H9 (cell line): ENCODE measurements at regions not wholly inside any gene's neighbourhood (a gene's known extent, or its start where the extent isn't known, plus 50 kb on each side); places are given as distances from the start of the nearest gene placed in this dataset.

Experiments
- DNase-seq: peaks from one replicate; pipeline ENCODE4 v3.0.0-alpha.2; 2017
- H2AFZ ChIP-seq: one replicate; pipeline ENCODE4 v1.6.1; 2013; ENCODE audit warnings: mild to moderate bottlenecking, low read length, control low read depth, moderate library complexity
- H2AK5ac ChIP-seq: 2 replicates; pipeline ENCODE4 v1.6.1; 2013; ENCODE audit warnings: low read length, control low read depth, mixed read lengths; ENCODE audit not compliant: insufficient read length
- H2BK120ac ChIP-seq: one replicate; pipeline ENCODE4 v1.6.1; 2013; ENCODE audit warnings: low read depth, mild to moderate bottlenecking, low read length, control low read depth, inconsistent platforms; ENCODE audit not compliant: poor library complexity, severe bottlenecking
- H2BK12ac ChIP-seq: 2 replicates; pipeline ENCODE4 v1.6.1; 2013; ENCODE audit warnings: low read length, control low read depth, mixed read lengths, low read depth; ENCODE audit not compliant: insufficient read length
- H2BK15ac ChIP-seq: 2 replicates; pipeline ENCODE4 v1.6.1; 2013; ENCODE audit warnings: low read depth, low read length, control low read depth
- H2BK20ac ChIP-seq: one replicate; pipeline ENCODE4 v1.6.1; 2013; ENCODE audit warnings: low read depth, mild to moderate bottlenecking, low read length, control low read depth, inconsistent platforms; ENCODE audit not compliant: poor library complexity, severe bottlenecking
- H2BK5ac ChIP-seq: 2 replicates; pipeline ENCODE4 v1.6.1; 2013; ENCODE audit warnings: low read length, control low read depth, mixed read lengths; ENCODE audit not compliant: insufficient read length
- H3K14ac ChIP-seq: 2 replicates; pipeline ENCODE4 v1.6.1; 2013; ENCODE audit warnings: low read length, control low read depth; ENCODE audit not compliant: insufficient read depth
- H3K18ac ChIP-seq: 2 replicates; pipeline ENCODE4 v1.6.1; 2013; ENCODE audit warnings: low read depth, mild to moderate bottlenecking, mixed read lengths, low read length, control low read depth; ENCODE audit not compliant: insufficient read length
- H3K23ac ChIP-seq: 2 replicates; pipeline ENCODE4 v1.6.1; 2013; ENCODE audit warnings: low read length, control low read depth, mixed read lengths, low read depth; ENCODE audit not compliant: insufficient read length
- H3K23me2 ChIP-seq: 2 replicates; pipeline ENCODE4 v1.6.1; 2013; ENCODE audit warnings: low read depth, mild to moderate bottlenecking, mixed read lengths, low read length, control low read depth; ENCODE audit not compliant: insufficient read length, poor library complexity, severe bottlenecking
- H3K27ac ChIP-seq: 2 replicates; pipeline ENCODE4 v1.5.1; 2013; ENCODE audit warnings: low read length, control low read depth, mixed read lengths, low read depth; ENCODE audit not compliant: insufficient read length
- H3K27me3 ChIP-seq: 2 replicates; pipeline ENCODE4 v1.6.1; 2013; ENCODE audit warnings: low read length, control low read depth, inconsistent platforms; ENCODE audit not compliant: insufficient read depth
- H3K4ac ChIP-seq: 2 replicates; pipeline ENCODE4 v1.6.1; 2013; ENCODE audit warnings: low read depth, mild to moderate bottlenecking, control low read depth, inconsistent platforms, low read length, moderate library complexity
- H3K4me1 ChIP-seq: 2 replicates; pipeline ENCODE4 v1.6.1; 2013; ENCODE audit warnings: low read length, control low read depth, inconsistent platforms; ENCODE audit not compliant: insufficient read depth
- H3K4me2 ChIP-seq: 2 replicates; pipeline ENCODE4 v1.6.1; 2013; ENCODE audit warnings: low read length, control low read depth, mixed read lengths; ENCODE audit not compliant: insufficient read length, insufficient read depth
- H3K56ac ChIP-seq: 2 replicates; pipeline ENCODE4 v1.6.1; 2013; ENCODE audit warnings: low read depth, mild to moderate bottlenecking, mixed read lengths, low read length, control low read depth; ENCODE audit not compliant: insufficient read length
- H3K79me1 ChIP-seq: 2 replicates; pipeline ENCODE4 v1.6.1; 2013; ENCODE audit warnings: low read depth, mild to moderate bottlenecking, moderate library complexity, low read length, control low read depth, inconsistent platforms; ENCODE audit not compliant: insufficient read depth, poor library complexity, severe bottlenecking
- H3K79me2 ChIP-seq: 2 replicates; pipeline ENCODE4 v1.6.1; 2013; ENCODE audit warnings: low read length, control low read depth, inconsistent platforms; ENCODE audit not compliant: insufficient read depth
- H3K9ac ChIP-seq: 2 replicates; pipeline ENCODE4 v1.6.1; 2013; ENCODE audit warnings: low read length, control low read depth, mixed read lengths; ENCODE audit not compliant: insufficient read length; ENCODE audit errors: extremely low read depth
- H3K9me3 ChIP-seq: one replicate; pipeline ENCODE4 v1.6.1; 2013; ENCODE audit warnings: low read depth, low read length, inconsistent platforms; ENCODE audit not compliant: control insufficient read depth
- H3T11ph ChIP-seq: one replicate; pipeline ENCODE4 v1.6.1; 2013; ENCODE audit warnings: mild to moderate bottlenecking, low read length, control low read depth, inconsistent platforms
- H4K20me1 ChIP-seq: one replicate; pipeline ENCODE4 v1.6.1; 2013; ENCODE audit not compliant: control insufficient read depth, insufficient read length, insufficient read depth
- H4K5ac ChIP-seq: 2 replicates; pipeline ENCODE4 v1.6.1; 2013; ENCODE audit warnings: low read depth, mild to moderate bottlenecking, mixed read lengths, low read length, control low read depth; ENCODE audit not compliant: insufficient read length
- H4K8ac ChIP-seq: replicated peaks from 2 replicates; pipeline ENCODE4 v1.6.1; 2013; ENCODE audit warnings: low read length, control low read depth, mixed read lengths, low read depth; ENCODE audit not compliant: insufficient read length
- H4K91ac ChIP-seq: 2 replicates; pipeline ENCODE4 v1.6.1; 2013; ENCODE audit warnings: low read depth, mild to moderate bottlenecking, moderate library complexity, mixed read lengths, low read length, control low read depth; ENCODE audit not compliant: insufficient read length
- H3K27ac Mint-ChIP-seq, 3 experiments: 2 replicates in 2 of 3; 3 replicates in 1 of 3; pipeline ENCODE4 v1.8.0; 2020 to 2021; ENCODE audit warnings: mixed read lengths in 3 of 3, mild to moderate bottlenecking in 1 of 3, moderate library complexity in 1 of 3
- H3K27me3 Mint-ChIP-seq: 2 replicates; pipeline ENCODE4 v1.8.0; 2021; ENCODE audit warnings: low read depth, mild to moderate bottlenecking, moderate library complexity, mixed read lengths
- H3K36me3 Mint-ChIP-seq, 3 experiments: 2 replicates in 2 of 3; 3 replicates in 1 of 3; pipeline ENCODE4 v1.8.0; 2020 to 2021; ENCODE audit warnings: low read depth in 3 of 3, mixed read lengths in 3 of 3; ENCODE audit not compliant: insufficient read depth in 1 of 3
- H3K4me1 Mint-ChIP-seq, 2 experiments: 2 replicates each; pipeline ENCODE4 v1.8.0; 2020; ENCODE audit warnings: mixed read lengths in 2 of 2
- H3K4me3 Mint-ChIP-seq, 2 experiments: 2 replicates in 1 of 2; 3 replicates in 1 of 2; pipeline ENCODE4 v1.8.0; 2020 to 2021; ENCODE audit warnings: mild to moderate bottlenecking in 2 of 2, mixed read lengths in 2 of 2, moderate library complexity in 1 of 2
- H3K9me3 Mint-ChIP-seq, 2 experiments: 2 replicates in 1 of 2; 3 replicates in 1 of 2; pipeline ENCODE4 v1.8.0; 2020; ENCODE audit warnings: mild to moderate bottlenecking in 2 of 2, mixed read lengths in 2 of 2, moderate library complexity in 1 of 2
- WGBS: extraction: QIAGEN DNeasy Blood & Tissue Kit; methylation state at CpG from one replicate; pipeline ENCODE4 v1.1.7; 2013; ENCODE audit warnings: missing lambda C conversion rate, low lambda C conversion rate, mixed read lengths; ENCODE audit not compliant: insufficient read length; ENCODE audit errors: extremely low coverage; 5-methylcytosine and 5-hydroxymethylcytosine counted together
- TF ChIP-seq, protein P1 (sequence below): fragments of 200-600 bp; sonication (generic); conservative IDR thresholded peaks from 3 replicates; pipeline ENCODE4 v1.8.0; 2021; ENCODE audit warnings: antibody characterized with exemption, mild to moderate bottlenecking

DNA sequence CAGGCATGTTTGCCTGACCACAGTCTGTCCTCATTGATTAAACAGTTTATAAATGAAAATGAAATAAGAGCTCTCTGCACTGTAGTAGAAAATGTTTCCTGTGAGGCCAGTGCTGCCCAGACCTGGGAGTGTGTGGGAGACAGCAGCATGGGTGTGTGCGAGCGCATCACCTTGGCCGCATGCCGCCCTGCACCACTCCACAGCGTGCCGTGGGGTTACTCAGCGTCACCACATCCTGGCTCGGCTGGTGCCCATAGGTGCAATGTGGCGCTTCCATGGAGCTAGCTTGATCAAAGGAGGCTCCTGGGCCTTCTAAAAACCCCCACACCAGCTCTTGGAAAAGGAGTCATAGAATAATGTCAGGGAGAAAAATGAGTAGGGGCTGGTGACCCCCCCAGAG, 76.0 kb upstream of the EPC2 start:
- peaks cover 0 to 10% of the 10 kb centered on the region in 2 experiments; a peak in 3 of 4 replicates for H3K4me1 Mint-ChIP-seq
- no peak for DNase-seq
- Histone ChIP-seq H3K27me3 (no peaks in the 10 kb centered on the region; the same call in 1 of the 2 replicates), H3K79me2 (no peaks in the 10 kb centered on the region), H2BK20ac (no peak overlapping the region), H2BK15ac (no peak overlapping the region), H2BK120ac (no peak overlapping the region), H3K18ac (no peak overlapping the region), H3K27ac (no peak overlapping the region), H3T11ph (no peak overlapping the region), H3K9ac (no peak overlapping the region), H3K56ac (no peak overlapping the region), H3K23ac (no peak overlapping the region), H2AK5ac (no peak overlapping the region), H4K20me1 (no peaks in the 10 kb centered on the region), H3K79me1 (no peaks in the 10 kb centered on the region), H3K23me2 (no peaks in the 10 kb centered on the region), H2BK12ac (no peak overlapping the region), H3K4ac (no peak overlapping the region), H4K8ac (no peak overlapping the region), H3K9me3 (no peaks in the 10 kb centered on the region), H4K91ac (no peak overlapping the region), H3K4me1 (no peaks in the 10 kb centered on the region), H2BK5ac (no peak overlapping the region), H3K4me2 (no peak overlapping the region), H3K14ac (no peak overlapping the region), H2AFZ (no peak overlapping the region), H4K5ac (no peak overlapping the region)
- no peaks in the 10 kb centered on the region for H3K9me3 Mint-ChIP-seq
- WGBS, result no CpG with 5 or more reads among the region's 9 CpGs
- peaks cover 20% of the 10 kb centered on the region for H3K27me3 Mint-ChIP-seq
- H3K36me3 Mint-ChIP-seq, result no peaks in the 10 kb centered on the region
- no peak overlapping the region for H3K4me3 Mint-ChIP-seq
- TF ChIP-seq, protein P1, sequence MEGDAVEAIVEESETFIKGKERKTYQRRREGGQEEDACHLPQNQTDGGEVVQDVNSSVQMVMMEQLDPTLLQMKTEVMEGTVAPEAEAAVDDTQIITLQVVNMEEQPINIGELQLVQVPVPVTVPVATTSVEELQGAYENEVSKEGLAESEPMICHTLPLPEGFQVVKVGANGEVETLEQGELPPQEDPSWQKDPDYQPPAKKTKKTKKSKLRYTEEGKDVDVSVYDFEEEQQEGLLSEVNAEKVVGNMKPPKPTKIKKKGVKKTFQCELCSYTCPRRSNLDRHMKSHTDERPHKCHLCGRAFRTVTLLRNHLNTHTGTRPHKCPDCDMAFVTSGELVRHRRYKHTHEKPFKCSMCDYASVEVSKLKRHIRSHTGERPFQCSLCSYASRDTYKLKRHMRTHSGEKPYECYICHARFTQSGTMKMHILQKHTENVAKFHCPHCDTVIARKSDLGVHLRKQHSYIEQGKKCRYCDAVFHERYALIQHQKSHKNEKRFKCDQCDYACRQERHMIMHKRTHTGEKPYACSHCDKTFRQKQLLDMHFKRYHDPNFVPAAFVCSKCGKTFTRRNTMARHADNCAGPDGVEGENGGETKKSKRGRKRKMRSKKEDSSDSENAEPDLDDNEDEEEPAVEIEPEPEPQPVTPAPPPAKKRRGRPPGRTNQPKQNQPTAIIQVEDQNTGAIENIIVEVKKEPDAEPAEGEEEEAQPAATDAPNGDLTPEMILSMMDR, result no peak
- no peak overlapping the region for H3K27ac Mint-ChIP-seq
